ENCODE measurements at regions not wholly inside any gene's neighbourhood (a gene's known extent, or its start where the extent isn't known, plus 50 kb on each side); places are given as distances from the start of the nearest gene placed in this dataset.

DNA sequence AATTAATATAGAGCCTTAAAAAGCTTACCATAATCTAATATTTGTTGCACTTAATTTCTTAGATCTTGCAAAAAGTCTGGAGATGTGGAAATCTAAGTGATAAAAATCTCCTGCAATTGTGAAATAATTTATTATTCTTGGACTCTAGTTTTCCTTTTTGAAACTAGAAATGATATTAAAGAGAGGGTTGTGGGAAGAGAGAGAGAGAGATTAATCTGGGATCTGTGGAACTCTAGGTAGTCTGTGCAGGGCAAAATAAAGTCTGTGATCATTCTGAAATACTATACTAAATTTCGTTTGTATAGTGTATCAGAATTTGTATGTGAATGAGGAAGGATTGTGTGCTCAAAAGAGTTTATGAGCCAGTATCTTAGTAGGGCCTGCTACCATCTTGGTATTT lies 692.3 kb downstream of the RWDD3 start:
- no peak for DNase-seq

DNA sequence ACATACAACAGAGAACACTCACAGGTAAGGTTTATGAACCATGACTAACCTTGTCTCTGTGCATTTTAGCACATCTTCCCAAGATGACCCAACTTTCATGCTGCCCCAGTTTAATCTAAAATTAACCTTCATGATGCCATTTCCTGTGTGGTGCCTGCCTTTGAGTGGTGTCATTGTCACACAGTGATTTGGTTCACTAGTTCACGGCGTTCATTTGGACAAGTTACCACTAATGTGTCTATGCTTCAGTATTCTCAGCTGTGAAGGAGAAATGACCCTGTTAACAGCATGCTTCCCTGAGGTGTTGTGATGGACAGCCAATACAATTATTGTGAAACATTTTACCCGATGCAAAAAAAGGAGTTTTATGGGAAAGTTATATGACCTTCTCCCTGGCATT lies 693.1 kb downstream of the RWDD3 start:
- no peak for DNase-seq

- DNase-seq, result no peak
Observed at GRCh38 chr1:95935719-95936118, 701.7 kb downstream of the RWDD3 start.

GRCh38 chr1:95941121-95941798 lies 707.2 kb downstream of the RWDD3 start:
- DNase-seq, result no peak

GRCh38 chr1:95948023-95948422 lies 714.0 kb downstream of the RWDD3 start:
- no peak for DNase-seq

- no peak for DNase-seq
Observed at GRCh38 chr1:95951371-95952102, 717.5 kb downstream of the RWDD3 start.

- peak; percentile 27 to 60 for DNase-seq
Observed at GRCh38 chr1:95953015-95953414, 719.0 kb downstream of the RWDD3 start.

DNA sequence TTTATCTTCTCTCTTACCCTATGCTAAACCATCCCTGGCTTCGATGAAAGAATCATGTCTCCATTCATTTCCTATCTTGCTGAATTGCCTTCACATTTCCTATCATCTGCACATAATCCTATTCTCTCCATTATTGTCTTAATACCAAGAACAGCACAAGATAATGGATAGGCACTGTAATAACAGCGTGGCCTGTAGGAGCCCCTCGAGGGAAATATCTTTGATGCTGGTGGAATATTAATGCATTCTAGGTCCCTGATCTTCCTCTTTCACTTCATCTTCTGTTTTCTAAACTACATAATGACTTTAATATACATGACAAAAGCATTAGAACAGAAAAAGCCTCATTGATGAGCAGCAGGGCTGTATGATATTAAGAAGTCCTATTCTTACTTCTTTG lies 720.6 kb downstream of the RWDD3 start:
- DNase-seq, result no peak

- no peak for DNase-seq
Observed at GRCh38 chr1:95956215-95956614, 722.2 kb downstream of the RWDD3 start.

DNA sequence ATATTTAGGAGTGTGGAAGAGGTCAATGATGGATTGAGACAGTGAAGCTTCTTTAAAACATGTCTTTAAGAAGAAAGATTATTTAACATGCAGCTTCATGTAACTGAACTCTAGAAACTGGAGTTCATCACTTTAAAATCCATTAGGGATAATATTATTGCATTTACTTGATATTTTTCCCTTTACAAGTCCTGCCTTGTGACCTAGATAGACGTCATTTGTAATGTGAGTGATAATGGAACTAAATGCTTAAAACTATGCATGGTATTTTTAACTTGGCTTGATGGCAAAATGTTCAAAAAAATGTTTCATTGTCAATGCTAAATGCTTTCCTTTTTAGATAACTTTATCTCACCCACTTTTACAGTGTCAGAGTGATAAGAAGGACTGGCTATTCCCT lies 723.7 kb downstream of the RWDD3 start:
- DNase-seq, result no peak

GRCh38 chr1:95966866-95967265 lies 732.9 kb downstream of the RWDD3 start:
- no peak for DNase-seq

DNA sequence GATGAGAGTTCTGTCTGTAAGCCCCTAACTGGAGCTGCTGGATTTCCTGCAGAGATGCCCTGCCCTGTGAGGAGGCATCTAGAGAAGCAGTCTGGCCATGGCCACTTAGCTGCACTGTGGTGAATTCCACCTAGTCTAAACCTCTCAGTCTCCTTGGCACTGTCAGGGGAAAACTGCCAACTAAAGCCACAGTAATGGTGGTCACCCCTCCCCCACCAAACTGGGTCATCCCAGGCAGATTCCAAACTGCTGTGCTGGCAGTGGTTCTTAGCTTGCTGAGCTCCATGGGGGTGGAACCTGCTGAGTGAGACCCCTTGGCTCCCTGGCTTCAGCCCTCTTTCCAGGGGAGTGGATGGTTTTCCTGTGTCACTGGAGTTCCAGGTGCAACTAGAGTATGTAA lies 740.6 kb downstream of the RWDD3 start:
- DNase-seq, result no peak

- no peak for DNase-seq
Observed at GRCh38 chr1:95982711-95983110, 738.9 kb upstream of the PTBP2 start.

- no peak for DNase-seq
Observed at GRCh38 chr1:95983831-95984230, 737.8 kb upstream of the PTBP2 start.

- no peak for DNase-seq
Observed at GRCh38 chr1:95984798-95985374, 736.7 kb upstream of the PTBP2 start.

- DNase-seq, result no peak
Observed at GRCh38 chr1:95990033-95990432, 731.6 kb upstream of the PTBP2 start.

GRCh38 chr1:95991787-95992520 lies 729.6 kb upstream of the PTBP2 start:
- no peak for DNase-seq

DNA sequence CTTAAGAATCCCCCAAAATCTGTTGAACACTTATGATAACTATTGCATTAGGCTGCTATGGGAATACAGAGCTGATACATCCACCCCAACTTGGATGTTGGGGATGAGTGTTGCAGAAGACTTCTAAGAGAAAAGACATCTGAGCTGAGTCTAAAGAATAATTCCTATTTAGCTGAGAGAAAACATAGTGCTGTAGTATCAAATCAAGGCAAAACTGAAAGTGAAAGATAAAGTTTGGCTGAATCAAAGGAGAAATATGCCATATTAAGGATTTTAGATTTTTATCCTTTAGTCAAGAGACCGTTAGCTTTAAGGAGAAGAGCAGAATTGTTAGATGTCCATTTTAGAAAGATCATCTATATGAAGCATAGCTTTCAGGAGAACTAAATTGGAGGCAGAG lies 726.9 kb upstream of the PTBP2 start:
- DNase-seq, result no peak

DNA sequence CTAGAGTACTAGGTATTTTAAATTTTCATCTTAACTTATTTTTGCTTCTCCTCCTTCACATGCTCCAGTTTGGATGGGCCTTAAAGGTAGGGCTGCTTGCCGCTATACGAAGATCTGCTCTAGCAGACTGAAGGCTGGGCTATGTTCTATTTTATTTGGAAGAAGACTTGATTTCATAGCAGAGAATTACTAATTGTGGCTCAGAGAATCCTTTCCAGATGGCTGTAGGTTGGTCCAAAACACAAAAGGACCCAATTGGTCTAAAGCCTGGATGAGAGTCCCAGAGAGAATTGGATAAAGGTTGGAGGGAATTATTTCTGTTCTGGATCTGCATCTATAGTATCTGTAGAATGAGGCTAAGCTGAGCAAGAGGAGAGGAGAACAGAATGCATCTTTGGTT lies 719.4 kb upstream of the PTBP2 start:
- DNase-seq, result no peak

DNA sequence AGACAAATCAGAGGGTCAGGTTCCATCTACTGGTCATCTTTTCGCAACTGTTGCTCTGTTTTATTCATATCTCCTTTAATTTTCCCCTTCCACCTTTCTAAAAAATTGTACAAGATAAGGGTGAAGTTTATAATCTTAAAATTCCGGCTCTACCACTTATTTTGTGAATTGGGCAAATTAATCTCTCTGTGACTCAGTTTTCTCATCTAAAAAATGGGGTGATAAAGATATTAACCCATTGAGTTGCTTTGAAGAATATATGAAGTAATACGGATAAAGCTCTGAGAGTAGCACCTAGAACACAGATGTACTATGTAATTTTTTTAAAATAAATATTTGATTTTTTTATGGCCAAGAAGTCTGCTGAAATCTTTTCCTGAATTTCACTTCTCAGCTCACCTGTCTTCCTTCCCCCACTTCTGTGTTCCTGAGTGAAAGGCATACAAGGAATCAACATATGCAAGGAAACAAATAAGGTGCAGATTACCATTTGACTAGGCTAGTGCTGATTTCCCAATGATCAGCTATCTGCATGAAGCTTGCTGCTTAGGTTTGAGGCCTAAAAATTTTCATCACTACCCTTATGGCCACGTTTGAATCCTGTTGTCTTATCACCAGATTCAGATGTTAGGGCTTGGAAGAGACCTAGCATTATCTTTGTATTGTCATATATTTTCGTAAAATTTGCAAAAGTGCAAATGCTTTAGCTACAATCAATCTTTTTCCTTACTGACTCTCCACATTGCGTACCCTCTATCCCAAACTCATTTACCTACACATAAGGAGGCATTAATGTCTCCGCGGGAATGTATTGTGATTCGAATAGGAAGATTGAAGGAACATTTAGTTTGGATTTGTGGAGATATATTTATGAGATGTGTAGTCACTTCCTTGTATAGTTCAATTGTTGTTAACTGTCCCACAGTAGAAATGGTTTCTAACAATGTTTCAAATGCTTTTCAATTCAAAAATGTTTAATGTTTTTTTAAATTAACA lies 718.3 kb upstream of the PTBP2 start:
- DNase-seq, result no peak

DNA sequence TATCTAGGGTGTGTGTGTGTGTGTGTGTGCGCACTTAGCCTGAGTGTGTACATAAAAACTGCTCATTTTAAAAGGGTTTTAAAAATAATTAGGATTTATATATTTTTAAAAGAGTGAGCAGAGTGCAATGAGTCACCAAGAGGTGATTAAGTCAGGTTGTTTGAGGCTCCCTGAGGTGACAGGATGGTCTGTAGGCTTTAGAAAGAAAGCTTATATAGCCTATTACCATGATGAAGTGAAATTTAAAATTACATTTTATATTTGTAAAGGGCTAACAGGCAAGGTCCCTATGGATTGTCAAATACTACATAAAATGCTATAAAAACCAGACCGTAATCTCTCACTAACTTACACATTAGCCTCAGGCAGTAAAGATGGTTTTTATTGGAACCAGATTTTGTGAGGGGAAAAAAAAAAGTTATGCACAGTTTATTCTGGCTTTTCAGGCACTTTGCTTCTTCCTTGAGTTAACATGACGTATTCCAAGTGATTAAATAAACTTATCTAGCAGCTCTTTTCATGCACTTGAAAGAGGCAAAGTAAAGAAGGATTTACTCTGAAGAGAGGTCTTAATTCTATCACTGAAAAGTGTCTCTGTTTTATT lies 711.7 kb upstream of the PTBP2 start:
- DNase-seq, result peak in 1 of 2 experiments; percentile 6

DNA sequence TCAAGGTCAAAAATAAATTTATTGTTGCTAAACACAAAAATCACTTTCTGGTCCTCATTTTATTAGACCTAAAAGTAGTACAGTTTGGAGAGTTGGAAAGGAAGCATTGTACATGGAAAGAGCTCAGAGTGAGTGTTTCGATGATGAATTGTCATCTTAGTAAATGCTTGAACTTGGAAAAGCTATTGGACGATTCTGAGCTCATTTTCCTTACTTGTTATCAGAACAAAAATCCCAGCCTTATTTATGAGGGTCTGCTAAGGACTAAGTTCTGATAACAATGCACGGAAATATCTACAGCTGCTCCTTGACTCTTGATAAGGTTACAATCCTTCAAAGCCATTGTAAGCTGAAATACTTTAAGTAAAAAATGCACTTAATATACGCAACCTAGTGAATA lies 710.0 kb upstream of the PTBP2 start:
- DNase-seq, result no peak

All from NCI-H2081 (cell line).